Common myeloid progenitor, CD34-positive (primary cell): ENCODE measurements at regions not wholly inside any gene's neighbourhood (a gene's known extent, or its start where the extent isn't known, plus 50 kb on each side); places are given as distances from the start of the nearest gene placed in this dataset.
A peak's percentile ranks its signal among the peaks of the same experiment; 100 is the strongest.
"Not testable (repeated sequence)": the region's sequence is repeated elsewhere in the genome, so short reads cannot be mapped to it uniquely, and the experiment has no call there.

ENCODE experiments used
- CTCF ChIA-PET: fragments of 350-600 bp; sonication (Branson Sonifier 250); formaldehyde crosslinking; loops from one replicate; lab custom pipeline; 2021; ENCODE audit warnings: antibody characterized with exemption; lab: Charles Lee
- POLR2A ChIA-PET: fragments of 350-600 bp; sonication (Branson Sonifier 250); formaldehyde crosslinking; loops from one replicate; lab custom pipeline; 2021; ENCODE audit warnings: antibody characterized with exemption; lab: Charles Lee
- DNase-seq, 3 donors: peaks; one replicate each; pipeline versions ENCODE4 v3.0.0 to v3.0.0-alpha.2; 2013
- H3K27ac ChIP-seq, 2 experiments: 1 replicate in 1 of 2; 2 replicates in 1 of 2; pipeline ENCODE4 v1.7.0; 2013; ENCODE audit warnings: inconsistent platforms in 2 of 2, low read length in 2 of 2, mild to moderate bottlenecking in 2 of 2, low read depth in 1 of 2, moderate library complexity in 1 of 2; ENCODE audit not compliant: severe bottlenecking in 2 of 2, insufficient read depth in 1 of 2, poor library complexity in 1 of 2
- H3K27me3 ChIP-seq, 5 experiments: replicated peaks in 2 of 5; 1 replicate in 3 of 5; 2 replicates in 2 of 5; pipeline versions ENCODE4 v1.6.1 to v1.7.0; 2013; ENCODE audit warnings: low read length in 4 of 5, mild to moderate bottlenecking in 2 of 5, moderate library complexity in 2 of 5, inconsistent platforms in 1 of 5; ENCODE audit not compliant: insufficient read depth in 5 of 5, control insufficient read depth in 4 of 5
- H3K36me3 ChIP-seq, 4 experiments: 1 replicate in 2 of 4; 2 replicates in 2 of 4; pipeline versions ENCODE4 v1.6.1 to v1.7.0; 2013; ENCODE audit warnings: low read length in 3 of 4, control low read depth in 1 of 4, mild to moderate bottlenecking in 1 of 4; ENCODE audit not compliant: control insufficient read depth in 4 of 4, insufficient read depth in 4 of 4
- H3K4me1 ChIP-seq, 4 experiments: 1 replicate in 3 of 4; 2 replicates in 1 of 4; pipeline versions ENCODE4 v1.6.1 to v1.7.1; 2013; ENCODE audit warnings: low read length in 3 of 4, mild to moderate bottlenecking in 3 of 4, control low read depth in 1 of 4, inconsistent platforms in 1 of 4, moderate library complexity in 1 of 4; ENCODE audit not compliant: control insufficient read depth in 4 of 4, insufficient read depth in 4 of 4; ENCODE audit errors: control extremely low read depth in 1 of 4
- H3K4me3 ChIP-seq, 7 experiments: 1 replicate in 4 of 7; 2 replicates in 3 of 7; pipeline versions ENCODE4 v1.5.1 to v1.7.0; 2013; ENCODE audit warnings: mild to moderate bottlenecking in 7 of 7, low read length in 6 of 7, moderate library complexity in 6 of 7, inconsistent platforms in 2 of 7, low read depth in 2 of 7, control low read depth in 1 of 7; ENCODE audit not compliant: insufficient read depth in 4 of 7, control insufficient read depth in 1 of 7; ENCODE audit errors: extremely low read depth in 1 of 7
- H3K9me3 ChIP-seq, 5 experiments: 1 replicate in 4 of 5; 2 replicates in 1 of 5; pipeline versions ENCODE4 v1.6.1 to v1.7.1; 2013; ENCODE audit warnings: low read length in 4 of 5, mild to moderate bottlenecking in 2 of 5, inconsistent platforms in 1 of 5, low read depth in 1 of 5, moderate library complexity in 1 of 5; ENCODE audit not compliant: control insufficient read depth in 4 of 5, insufficient read depth in 2 of 5; ENCODE audit errors: control extremely low read depth in 1 of 5
- WGBS: methylation state at CpG from one replicate; pipeline ENCODE4 v1.1.5; 2013; ENCODE audit not compliant: insufficient coverage; 5-methylcytosine and 5-hydroxymethylcytosine counted together

- POLR2A ChIA-PET: no interaction called here
Observed at GRCh38 chr4:135948797-135949196, 1583.5 kb downstream of the PCDH18 start.

GRCh38 chr4:135941671-135942070 is 1590.6 kb downstream of the PCDH18 start:
- WGBS: no CpG with 5 or more reads among the region's 2 CpGs
- no peaks in the 10 kb centered on the region for H3K27me3 ChIP-seq
- no peak for DNase-seq
- ChIA-PET POLR2A (no interaction called here), CTCF (no interaction called here)
- H3K4me1 ChIP-seq: no peaks in the 10 kb centered on the region
- H3K9me3 ChIP-seq: no peaks in the 10 kb centered on the region
- H3K27ac ChIP-seq: no peak overlapping the region
- H3K4me3 ChIP-seq: no peak overlapping the region
- H3K36me3 ChIP-seq: no peaks in the 10 kb centered on the region

More at GRCh38 chr4:135948797-135949196, 1583.5 kb downstream of the PCDH18 start:
- Histone ChIP-seq H3K27me3 (no peaks in the 10 kb centered on the region), H3K4me1 (no peaks in the 10 kb centered on the region), H3K4me3 (no peak overlapping the region), H3K36me3 (no peaks in the 10 kb centered on the region), H3K9me3 (no peaks in the 10 kb centered on the region), H3K27ac (no peak overlapping the region)
- CTCF ChIA-PET: no interaction called here
- no CpG with 5 or more reads among the region's 1 CpG for WGBS
- no peak for DNase-seq

- Histone ChIP-seq H3K4me1 (no peaks in the 10 kb centered on the region), H3K27me3 (no peaks in the 10 kb centered on the region), H3K4me3 (no peak overlapping the region), H3K36me3 (no peaks in the 10 kb centered on the region), H3K9me3 (no peaks in the 10 kb centered on the region), H3K27ac (no peak overlapping the region)
- no peak for DNase-seq
- WGBS: no CpG with 5 or more reads among the region's 1 CpG
- CTCF ChIA-PET: no interaction called here
- POLR2A ChIA-PET: no interaction called here
Observed at GRCh38 chr4:135934026-135934425, 1598.3 kb downstream of the PCDH18 start.

- no peaks in the 10 kb centered on the region for H3K36me3 ChIP-seq
- no peak overlapping the region for H3K27ac ChIP-seq
- H3K4me1 ChIP-seq: no peaks in the 10 kb centered on the region
- no peak overlapping the region for H3K4me3 ChIP-seq
- no peaks in the 10 kb centered on the region for H3K27me3 ChIP-seq
- CTCF ChIA-PET: no interaction called here
- POLR2A ChIA-PET: no interaction called here
- DNase-seq: no peak
- no peaks in the 10 kb centered on the region for H3K9me3 ChIP-seq
Observed at GRCh38 chr4:135927651-135928050, 1604.6 kb downstream of the PCDH18 start.

- POLR2A ChIA-PET: no interaction called here
- Histone ChIP-seq H3K9me3 (no peaks in the 10 kb centered on the region), H3K36me3 (no peaks in the 10 kb centered on the region), H3K27me3 (no peaks in the 10 kb centered on the region), H3K4me3 (no peak overlapping the region), H3K27ac (no peak overlapping the region), H3K4me1 (no peaks in the 10 kb centered on the region)
- CTCF ChIA-PET: no interaction called here
- DNase-seq: no peak
Observed at GRCh38 chr4:135921081-135921480, 1611.2 kb downstream of the PCDH18 start.

- DNase-seq: no peak
- H3K4me3 ChIP-seq: no peak overlapping the region
- no peaks in the 10 kb centered on the region for H3K27me3 ChIP-seq
- ChIA-PET POLR2A (no interaction called here), CTCF (no interaction called here)
- H3K4me1 ChIP-seq: no peaks in the 10 kb centered on the region
- WGBS: no CpG with 5 or more reads among the region's 1 CpG
- no peaks in the 10 kb centered on the region for H3K9me3 ChIP-seq
- no peak overlapping the region for H3K27ac ChIP-seq
- no peaks in the 10 kb centered on the region for H3K36me3 ChIP-seq
Observed at GRCh38 chr4:135917011-135917410, 1615.3 kb downstream of the PCDH18 start.

GRCh38 chr4:135900956-135901355 is 1631.3 kb downstream of the PCDH18 start:
- H3K4me3 ChIP-seq: no peak overlapping the region
- no peak for DNase-seq
- H3K4me1 ChIP-seq: no peaks in the 10 kb centered on the region
- ChIA-PET POLR2A (no interaction called here), CTCF (no interaction called here)
- no peaks in the 10 kb centered on the region for H3K27me3 ChIP-seq
- no peaks in the 10 kb centered on the region for H3K36me3 ChIP-seq
- no peaks in the 10 kb centered on the region for H3K9me3 ChIP-seq
- H3K27ac ChIP-seq: no peak overlapping the region

GRCh38 chr4:135864304-135864703 is 1662.7 kb upstream of the PABPC4L start:
- DNase-seq: peak in 1 of 3 donors; percentile 0
- H3K36me3 ChIP-seq, POLR2A ChIA-PET, CTCF ChIA-PET, H3K9me3 ChIP-seq, H3K27me3 ChIP-seq, H3K4me1 ChIP-seq, H3K4me3 ChIP-seq, H3K27ac ChIP-seq: not testable (repeated sequence)
- WGBS: 32% methylated on average over 9 of the region's 10 CpGs
